Dedifferentiated amniotic fluid mesenchymal stem cell (primary cell): ENCODE measurements at regions not wholly inside any gene's neighbourhood (a gene's known extent, or its start where the extent isn't known, plus 50 kb on each side); places are given as distances from the start of the nearest gene placed in this dataset.
A peak's percentile ranks its signal among the peaks of the same experiment; 100 is the strongest.
"Not testable (repeated sequence)": the region's sequence is repeated elsewhere in the genome, so short reads cannot be mapped to it uniquely, and the experiment has no call there.

Source experiments
- DNase-seq: peaks from one replicate; pipeline ENCODE4 v3.0.0-alpha.2; 2016; ENCODE audit errors: extremely low spot score

DNA sequence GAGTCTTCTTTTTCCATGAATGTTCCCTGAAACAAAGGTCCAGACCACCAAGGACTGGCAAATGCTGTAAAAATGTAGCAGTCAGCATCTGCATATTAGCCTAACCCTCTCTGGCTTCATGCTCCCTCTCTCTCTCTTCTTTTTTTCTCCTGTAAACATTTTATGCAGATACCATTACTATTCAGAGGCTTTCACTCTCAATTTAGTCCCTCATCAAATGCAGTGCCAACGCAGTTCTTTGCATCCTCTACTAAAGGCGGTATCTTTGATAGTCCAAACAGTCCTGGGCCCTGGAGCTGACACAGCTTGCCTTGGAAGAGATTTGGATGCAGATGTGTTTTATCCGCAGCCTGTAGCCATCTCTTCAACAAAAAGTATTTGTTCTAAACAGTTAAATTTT lies 167.1 kb upstream of the MMS22L start:
- no peak for DNase-seq

DNA sequence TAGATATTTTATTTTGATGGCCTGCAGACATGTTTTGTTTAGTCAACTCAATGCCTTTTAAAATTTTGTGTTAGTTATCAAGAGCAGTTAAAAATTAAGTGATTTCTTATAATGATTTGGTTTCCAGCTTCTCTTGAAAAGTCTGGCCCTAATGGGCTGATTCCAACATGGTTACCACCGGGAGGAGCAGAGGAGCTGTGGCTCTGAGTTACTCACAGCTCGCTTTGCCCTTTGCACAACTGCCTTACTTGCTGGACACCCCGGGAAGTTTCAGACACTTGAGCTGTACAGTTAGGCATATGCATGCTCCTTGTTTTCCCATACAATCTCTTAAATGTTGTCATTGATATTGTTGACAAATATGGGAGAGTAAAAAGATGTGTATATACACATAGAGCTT lies 173.1 kb upstream of the MMS22L start:
- no peak for DNase-seq

DNA sequence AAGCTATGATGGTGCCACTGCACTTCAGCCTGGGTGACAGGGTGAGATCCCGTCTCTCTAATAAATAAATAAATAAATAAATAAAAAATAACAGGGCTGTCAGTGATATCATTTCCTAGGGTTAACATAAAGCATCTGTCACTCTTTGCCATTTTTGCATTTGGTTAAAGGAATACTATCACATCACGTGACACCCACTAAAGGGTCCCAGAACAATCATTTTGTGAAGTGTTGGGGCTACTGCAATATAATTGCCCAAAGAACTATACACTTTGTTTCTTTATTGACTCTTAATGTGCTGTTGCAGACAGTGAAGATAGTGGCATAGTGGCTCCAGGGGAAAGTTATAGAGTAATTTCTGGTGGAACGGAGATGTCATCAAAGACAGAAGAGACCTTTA lies 176.5 kb upstream of the MMS22L start:
- no peak for DNase-seq

DNA sequence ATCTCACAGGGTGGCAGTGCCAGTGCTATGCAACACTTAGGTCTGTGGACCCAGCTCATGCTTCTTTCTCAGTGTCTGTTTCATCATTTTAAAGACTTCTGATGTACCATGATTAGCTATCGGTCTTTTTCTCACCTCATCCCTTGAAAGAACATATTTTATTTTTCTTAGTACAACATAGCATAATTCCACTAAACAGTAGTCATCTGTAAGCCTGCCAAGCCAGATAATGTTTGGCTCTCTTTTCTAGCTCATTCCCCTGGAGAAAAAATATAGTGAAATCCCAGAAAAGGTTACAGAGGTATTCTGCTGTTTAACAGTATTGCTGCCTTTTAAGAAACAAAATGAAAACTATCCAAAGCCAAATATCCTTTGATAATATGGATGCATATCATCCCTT lies 177.0 kb upstream of the MMS22L start:
- no peak for DNase-seq

DNA sequence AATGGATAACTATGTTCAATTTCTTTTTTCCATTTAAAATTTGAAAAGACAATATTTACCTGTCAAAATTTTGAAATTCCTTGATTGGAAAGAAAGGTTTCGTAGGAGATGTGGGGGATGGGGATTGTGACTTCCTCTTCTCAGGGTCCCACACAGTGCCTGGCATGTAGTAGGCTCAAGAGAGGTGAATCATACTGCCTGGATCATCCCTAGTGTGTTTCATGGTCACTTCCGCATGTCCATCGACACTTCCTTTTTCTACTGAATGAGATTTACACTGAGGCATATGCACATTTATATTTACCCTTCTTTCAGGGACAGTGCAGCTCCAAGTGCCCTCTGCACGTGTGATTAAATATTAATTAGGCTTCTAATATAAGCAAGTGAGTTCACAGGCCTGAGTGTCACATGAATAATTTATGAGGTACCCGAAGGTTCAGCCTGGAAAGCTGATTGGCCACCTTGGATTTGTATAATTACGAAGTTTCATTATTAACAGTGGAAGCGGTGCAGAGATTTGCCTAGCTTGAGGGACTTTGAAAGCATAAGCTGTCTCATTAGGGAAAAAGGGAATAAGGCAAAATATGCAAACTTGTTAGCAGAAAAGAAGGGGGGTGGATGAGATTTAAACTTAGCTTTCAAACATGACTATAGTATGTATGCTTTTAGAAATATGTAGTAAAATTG lies 177.5 kb upstream of the MMS22L start:
- DNase-seq, result no peak

DNA sequence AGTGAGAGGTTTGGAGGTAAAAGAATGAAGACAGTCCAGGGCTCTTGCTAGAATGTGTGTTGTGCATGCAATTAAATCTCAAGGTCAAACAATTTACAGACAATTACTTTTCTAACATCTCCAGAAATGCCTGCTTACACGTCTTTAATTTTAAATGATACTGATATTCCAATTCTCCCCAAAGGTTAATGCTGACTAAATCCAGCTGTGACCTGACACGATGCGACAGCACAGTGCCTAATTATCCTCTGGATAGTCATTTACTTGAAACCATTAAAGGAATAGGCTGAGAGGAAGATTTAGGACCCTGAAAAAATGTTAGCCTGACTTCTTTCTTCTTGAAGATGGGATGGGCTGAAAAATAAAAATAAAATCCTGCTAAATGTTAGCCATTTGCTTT lies 178.2 kb upstream of the MMS22L start:
- no peak for DNase-seq

DNA sequence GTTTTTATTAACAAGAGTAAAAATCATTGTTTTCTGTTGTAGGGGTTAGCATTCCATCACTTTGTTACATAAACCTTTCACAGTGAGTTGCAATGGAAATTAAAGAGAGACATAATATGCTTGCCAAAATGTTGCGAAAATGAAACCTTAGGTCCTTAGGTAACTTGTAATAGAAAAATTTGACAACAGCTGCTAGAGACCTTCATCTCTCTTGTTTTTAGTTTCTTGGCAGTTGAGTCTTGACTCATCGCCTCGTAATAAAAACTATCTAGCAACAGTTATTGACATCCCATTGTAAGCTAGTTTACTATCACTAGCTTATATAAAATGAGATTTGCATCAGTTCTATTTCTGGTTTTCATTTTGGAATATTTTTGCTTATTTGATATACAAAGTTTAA lies 179.0 kb upstream of the MMS22L start:
- DNase-seq, result no peak

DNA sequence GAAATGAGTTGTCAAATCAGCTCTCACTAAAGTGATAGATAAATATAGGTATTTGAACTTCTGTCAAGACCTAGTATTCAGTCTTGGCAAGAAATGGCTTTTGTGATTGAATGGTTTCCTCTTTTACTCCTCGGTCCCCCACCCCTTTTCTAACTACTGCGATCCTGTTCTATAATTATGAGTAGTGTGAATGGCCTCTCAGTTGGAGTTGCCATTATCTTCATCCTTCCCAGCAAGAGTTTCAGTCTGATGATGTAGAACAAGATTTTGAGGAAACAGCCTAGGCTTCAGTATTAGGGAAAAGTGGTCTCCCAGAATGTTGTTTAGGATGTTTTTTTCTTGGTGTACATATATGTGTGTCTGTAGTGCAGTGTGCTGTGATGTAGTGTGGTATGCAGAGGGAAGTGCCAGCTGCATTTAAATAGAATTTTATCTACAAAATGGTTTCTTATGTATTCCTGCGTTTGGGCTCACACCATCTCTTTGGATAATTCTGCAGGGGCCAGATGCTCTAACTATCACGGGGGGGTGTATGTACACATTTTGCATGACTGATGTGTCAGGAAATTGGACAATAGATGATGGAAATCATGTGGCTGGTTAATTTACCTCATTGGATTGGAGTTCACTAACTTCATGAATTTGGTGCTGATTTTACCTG lies 180.1 kb upstream of the MMS22L start:
- DNase-seq, result no peak

DNA sequence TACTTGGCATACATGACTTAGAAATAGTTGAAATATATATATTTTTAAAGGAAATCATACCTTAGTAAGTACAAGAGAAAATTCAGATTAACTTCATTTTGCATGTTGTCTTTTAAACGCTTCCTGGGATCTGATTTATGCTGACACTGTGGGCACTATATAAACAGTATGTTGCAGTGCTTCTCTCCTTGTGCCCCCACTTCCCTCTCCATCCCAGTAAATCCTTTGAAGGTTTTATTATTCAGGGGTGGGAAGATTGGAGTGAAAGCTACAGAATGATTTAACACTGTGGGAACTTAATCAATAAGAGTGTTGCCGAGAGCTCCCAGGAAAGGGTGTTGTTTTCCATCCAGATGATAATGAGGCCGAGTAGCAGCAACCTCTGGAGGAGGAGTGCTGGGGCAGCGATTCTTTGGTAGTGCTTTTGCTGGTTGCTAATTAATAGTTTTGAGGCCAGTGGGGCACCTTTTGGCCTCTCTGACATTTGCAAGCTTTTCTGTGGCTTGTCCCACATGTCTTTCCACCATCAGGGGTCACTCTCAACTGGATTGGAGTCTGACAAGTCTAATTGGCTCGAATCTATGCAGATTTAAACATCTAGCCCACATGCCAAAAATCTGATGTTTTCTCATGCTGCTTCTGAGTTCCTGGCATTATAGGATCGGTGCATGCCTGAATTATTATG lies 183.0 kb upstream of the MMS22L start:
- DNase-seq, result no peak

DNA sequence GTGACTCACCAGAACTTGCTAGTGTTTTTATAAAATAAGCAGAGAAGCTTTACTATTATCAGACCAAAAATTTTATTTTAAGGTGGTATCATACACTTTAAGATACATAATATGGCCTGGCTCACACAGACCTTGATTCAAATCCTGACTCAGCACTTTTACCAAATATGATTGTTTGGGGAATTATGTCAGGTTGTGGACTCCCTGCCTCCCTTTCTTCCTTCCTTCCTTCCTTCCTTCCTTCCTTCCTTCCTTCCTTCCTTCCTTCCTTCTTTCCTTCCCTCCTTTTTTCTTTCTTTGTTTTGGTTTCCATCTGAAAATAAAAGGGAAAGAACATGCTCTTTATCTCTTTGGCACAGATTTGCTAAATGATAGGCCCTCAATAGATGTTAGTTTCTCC lies 186.0 kb upstream of the MMS22L start:
- DNase-seq, result no peak

DNA sequence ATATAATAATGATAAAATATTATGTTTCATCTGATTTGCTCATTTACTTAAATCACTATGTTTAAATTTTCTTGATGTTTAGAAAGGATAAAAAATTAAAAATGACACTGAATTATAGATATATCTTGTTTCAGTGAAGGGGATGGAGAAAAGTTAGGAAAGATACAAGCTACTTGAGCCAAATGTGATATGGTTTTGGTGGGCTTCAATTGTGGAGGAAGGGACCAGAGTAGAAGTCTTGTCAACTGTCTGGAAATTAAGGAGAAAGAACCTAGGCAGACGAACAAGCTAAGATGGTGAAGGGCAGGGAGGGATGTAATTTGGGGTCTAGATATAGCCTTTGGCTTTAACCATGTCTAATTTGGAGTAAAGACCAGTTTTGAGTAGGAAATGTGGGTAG lies 186.4 kb upstream of the MMS22L start:
- no peak for DNase-seq

DNA sequence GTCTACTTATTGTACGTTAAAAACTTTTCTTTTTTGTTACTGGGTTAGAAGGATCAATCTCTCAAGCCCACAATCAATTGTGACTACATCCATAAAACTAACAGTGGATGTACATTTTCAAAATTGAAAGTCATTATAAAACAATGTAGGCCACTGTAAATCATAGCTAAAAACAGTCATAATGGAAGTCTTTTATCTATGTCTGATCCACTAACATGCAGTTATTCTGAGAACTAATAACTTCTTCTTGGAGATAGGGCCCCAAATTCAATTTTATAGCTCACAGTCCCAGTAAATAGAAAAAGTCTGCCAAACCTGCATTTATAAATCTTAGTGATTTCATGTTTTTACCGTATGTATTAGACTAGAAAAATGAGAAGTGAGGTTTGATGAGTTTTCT lies 187.3 kb upstream of the MMS22L start:
- DNase-seq, result no peak

DNA sequence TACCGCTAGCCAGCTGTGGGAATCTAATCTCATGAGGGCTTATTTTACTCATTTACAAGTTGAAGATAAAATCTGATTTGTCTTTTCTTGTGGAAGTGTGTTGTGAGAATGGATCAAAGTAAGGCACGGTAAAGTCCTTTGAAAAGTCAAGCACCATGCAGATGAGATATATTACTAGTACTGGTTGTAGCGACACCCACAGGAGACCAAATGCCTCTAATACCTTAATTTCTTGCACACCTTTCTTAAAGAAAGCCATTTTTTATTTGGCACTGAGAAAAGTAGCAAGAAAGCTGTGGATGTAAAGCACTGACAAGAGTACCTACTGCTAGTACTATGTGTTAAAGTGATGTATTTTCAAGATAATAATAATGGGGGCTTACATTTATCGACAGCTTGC lies 191.0 kb upstream of the MMS22L start:
- no peak for DNase-seq

DNA sequence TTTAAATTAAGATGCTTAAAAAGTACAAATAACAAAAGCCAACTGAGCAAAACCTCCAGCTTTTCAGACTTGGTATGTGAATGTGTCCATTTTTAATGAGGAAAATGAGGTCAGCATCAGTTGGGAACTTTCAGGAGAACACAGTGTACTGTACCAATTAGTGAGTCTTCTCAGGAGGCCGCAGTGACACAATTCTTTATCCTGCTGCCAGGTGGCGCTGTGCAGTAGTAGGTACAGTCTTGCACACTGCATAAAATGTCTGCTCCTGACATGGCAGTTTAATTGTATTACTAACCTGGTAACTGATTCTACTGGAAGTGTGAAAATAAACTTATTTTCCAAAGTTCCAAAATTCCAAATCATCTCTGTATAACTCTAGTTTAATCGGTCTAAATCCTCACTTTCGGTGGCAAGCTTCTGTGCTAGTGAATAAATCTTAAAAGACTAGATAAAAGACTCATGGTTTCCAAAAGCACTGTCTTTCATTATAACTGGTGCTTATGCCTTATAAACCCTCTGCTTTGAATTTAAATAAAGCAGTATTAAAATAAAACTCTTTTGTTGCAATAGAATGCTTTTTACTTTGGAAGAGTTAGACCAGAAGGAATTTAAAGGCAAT lies 214.8 kb upstream of the MMS22L start:
- DNase-seq, result peak; percentile 62

DNA sequence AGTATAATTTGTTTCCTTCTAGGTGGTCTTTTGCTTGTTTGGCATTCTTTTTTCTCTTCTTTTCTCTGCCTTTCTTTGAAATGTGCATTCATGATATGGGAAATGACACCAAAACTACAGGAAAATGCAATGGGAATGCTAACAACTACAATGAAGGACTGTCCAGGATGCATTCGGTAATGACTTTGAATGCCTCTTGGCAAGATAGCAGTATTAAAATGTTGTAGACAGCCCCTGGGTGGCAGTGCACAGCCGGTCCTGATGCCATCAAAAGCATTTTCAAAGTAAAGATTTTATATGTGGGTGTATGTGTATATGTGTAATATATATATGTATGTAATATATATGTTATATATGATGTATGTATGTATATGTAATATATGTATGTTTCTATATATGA lies 218.8 kb upstream of the MMS22L start:
- DNase-seq, result no peak

DNA sequence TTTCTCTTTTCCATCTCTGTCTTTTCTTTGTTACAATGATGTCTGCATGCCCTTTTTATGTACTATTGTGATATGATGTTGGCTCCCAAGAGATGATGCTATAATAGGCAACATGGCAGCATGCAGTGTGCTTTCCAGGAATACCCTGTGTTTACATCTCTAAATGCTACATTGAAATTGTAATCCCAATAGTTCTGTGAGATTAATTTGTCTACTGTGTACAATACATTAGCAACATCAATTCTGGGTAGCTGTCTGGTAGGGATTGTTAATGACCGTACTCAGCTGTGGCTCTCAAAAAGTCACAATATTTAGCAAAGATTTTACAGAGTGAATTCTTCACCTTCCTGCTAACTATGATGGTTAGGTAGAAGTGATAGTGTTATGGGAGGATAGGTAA lies 225.6 kb upstream of the MMS22L start:
- DNase-seq, result no peak

DNA sequence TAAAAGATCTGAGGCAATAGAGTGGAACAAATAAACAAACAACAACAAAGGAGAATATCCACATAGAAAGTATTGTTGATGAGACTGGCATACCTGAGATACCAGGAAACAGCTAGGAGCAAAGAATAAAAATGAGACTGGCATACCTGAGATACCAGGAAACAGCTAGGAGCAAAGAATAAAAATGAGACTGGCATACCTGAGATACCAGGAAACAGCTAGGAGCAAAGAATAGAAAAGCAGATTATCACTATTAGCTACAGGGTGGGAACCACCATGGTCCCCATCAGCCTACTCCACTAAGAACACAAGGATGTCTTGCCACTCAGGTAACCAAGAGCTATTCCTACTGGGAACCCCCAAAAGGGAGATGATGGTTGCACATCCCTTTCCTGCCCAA lies 230.2 kb upstream of the MMS22L start:
- DNase-seq, result not testable (repeated sequence)

DNA sequence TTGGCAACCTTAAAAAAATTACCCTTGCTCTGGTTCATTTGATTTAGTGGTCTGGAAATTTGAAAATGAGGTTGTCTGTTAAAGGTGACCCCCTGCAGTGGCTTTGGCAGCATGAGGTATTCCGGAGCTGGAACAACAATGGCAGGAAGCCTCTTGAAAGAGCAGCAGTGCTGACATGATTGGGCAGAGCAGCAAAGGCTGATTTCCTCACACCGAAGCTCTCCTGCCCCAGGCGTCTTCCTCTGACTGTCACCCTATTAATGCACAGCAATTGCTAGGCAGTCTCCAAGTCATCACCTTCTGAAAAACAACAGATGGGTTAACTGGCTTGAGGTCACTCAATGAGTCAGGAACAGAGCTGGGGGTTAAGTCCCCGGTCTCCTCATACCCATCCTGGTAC lies 241.8 kb upstream of the MMS22L start:
- DNase-seq, result no peak

DNA sequence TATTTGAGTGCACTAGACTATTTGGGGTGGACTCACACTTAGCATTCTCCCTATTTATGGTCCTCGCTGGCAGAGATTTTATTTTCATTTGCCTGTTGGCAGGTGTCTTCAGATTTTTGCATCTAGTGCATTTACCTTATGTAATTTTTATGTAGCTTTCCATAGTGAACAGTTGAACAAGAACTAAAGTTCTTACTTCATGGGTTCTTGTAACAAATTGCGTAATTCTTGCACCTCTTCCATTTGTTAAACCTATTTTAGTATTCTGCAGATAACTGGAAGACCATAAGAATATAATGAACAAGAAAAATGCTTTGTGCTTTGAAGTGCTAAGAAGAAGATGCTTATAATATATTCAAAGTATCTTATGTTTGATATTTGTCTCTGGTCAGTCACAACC lies 252.8 kb upstream of the MMS22L start:
- no peak for DNase-seq

DNA sequence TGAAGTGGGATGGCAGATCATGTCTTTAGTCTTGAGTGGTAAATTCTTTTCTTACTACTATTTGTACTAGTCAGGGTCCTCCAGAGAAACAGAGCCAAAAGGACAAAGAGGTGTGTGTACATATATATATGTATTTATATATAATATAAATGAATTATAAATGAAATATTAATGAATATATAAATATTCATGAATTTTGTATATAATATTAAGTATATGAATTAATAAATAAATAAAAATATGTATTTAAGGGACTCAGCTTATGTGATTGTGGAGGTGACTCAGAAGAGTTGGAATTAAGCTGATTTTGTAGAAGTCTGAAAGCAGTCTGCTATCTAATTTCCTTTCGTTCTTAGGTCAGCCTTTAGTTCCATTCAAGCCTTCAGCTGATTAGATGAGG lies 265.3 kb upstream of the MMS22L start:
- no peak for DNase-seq

DNA sequence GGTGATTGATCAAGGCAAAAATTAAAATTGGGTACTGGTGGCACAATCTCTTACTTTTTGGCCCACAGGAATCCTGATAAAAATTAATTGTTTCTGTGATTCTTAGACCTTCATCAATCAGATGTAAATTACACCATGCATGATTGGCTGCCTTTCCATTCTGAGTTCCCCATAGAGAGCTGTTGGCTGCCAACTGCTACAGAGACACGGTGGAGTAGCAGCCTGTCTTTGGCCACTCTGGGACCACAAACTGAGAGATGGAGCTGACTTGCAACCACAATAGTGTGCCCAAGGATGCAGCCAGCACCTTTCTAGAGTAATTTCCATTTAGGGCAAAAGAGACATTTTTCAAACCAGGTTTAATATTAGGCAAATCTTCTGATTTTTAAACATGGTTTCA lies 274.3 kb upstream of the MMS22L start:
- DNase-seq, result no peak

DNA sequence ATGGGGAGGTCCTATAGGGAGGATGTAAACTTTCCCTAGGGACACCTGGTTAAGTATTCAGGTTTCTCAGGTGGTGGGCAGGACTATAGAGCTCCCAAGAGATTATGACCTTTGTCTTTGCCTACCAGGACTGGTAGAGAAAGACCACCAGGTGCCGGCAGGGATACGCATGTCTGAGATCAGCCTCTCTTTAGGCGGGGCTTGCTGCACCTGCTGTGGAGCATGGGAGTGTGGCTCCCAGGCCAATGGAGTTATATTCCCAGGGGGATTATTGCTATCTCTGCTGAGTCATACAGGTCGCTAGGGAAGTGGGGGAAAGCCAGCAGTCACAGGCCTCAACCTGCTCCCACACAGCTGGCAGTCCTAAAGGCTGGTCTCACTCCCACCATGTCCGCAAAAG lies 280.5 kb upstream of the MMS22L start:
- no peak for DNase-seq

DNA sequence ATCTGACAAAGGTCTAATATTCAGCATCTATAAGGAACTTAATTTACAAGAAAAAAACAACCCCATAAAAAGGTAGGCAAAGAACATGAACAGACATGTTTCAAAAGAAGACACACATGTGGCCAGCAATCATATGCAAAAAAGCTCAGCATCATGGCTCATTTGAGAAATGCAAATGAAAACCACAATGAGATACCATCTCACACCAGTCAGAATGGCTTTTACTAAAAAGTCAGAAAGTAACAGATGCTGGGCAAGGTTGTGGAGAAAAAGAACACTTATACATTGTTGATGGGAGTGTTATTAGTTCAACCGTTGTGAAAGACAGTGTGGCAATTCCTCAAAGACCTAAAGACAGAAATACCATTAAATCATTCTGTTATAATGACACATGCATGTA lies 289.9 kb upstream of the MMS22L start:
- no peak for DNase-seq
